Glomerular visceral epithelial cell (primary cell): ENCODE measurements at regions not wholly inside any gene's neighbourhood (a gene's known extent, or its start where the extent isn't known, plus 50 kb on each side); places are given as distances from the start of the nearest gene placed in this dataset.
A peak's percentile ranks its signal among the peaks of the same experiment; 100 is the strongest.

Experiments used
- DNase-seq: peaks from one replicate; pipeline ENCODE4 v3.0.0-alpha.2; 2016; ENCODE audit errors: extremely low spot score

DNA sequence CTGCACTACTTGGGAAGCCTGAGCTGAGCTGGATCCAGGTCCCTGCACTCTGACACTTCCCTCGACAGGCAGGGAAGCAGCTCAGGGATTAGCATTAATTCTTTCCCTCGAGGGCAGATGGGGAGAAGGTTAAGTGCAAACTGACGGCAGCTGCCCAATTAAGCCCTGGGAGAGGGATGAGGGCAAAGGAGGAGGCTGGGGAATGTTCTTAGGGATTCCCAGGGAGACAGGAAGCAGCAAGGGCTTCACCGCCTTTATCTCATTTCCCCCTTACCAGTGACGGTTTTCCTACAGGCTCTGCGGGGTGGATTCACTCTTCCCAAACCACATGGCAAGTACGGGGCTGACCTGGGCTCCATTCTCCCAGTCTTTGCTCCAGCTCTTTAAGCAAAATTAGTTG is 519.0 kb upstream of the PROK2 start:
- DNase-seq = no peak

DNA sequence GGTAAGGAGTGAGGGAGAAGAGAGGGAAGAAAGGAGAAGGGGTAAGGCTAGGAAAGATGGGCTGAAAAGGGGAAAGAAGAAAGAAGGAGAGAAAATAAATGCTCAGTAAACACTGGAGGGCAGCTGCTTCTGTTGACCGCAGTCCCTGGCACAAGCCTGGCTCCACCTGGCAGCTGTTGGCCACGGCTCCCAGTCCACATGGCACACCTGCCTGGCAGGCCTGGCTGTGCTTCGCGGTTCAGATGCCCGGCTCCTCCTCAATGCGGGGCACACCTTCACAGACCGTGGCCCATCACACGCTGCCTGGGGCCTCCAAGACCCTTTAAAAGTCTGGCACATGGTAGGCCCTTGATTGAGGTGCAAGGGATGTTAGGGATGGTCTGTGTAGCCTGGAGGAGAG is 516.8 kb upstream of the PROK2 start:
- no peak for DNase-seq

DNA sequence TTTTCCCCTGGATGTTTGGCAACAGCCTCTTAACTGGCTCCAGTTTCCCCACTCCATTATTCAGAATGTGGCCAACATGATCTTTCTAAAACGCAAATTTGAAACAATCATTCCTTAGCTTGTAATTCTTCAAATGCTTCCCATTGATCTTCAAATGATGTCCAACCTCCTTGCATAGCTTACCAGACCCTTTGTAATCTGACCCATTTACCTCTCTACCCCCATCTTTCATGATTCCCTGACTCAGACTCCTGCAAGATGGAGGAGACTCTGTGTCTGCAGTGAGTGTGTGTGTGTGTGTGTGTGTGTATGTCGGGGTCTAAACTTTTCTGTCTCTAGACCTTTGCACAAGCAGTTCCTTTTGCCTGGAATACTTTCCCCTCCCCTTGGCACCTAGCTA is 515.7 kb upstream of the PROK2 start:
- DNase-seq = no peak

DNA sequence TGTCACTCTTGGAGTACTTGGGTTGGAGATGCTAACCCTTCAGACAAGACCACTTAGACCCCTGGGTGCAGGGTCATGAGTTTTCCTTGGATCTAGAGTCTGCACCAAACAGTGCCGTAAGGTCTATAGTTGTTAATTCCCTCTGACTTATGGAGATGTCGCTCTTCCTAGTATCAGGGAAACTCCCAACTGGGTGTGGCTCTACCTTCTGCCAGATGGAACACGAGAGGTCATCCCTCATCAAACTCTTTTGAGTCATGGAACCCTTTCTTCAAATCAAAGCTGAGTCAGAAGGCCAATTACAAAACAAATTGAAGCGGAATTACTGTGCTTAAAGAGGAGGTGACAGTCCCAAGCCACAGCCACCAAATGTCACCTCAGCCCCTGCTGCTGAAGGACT is 514.9 kb upstream of the PROK2 start:
- DNase-seq = no peak

DNA sequence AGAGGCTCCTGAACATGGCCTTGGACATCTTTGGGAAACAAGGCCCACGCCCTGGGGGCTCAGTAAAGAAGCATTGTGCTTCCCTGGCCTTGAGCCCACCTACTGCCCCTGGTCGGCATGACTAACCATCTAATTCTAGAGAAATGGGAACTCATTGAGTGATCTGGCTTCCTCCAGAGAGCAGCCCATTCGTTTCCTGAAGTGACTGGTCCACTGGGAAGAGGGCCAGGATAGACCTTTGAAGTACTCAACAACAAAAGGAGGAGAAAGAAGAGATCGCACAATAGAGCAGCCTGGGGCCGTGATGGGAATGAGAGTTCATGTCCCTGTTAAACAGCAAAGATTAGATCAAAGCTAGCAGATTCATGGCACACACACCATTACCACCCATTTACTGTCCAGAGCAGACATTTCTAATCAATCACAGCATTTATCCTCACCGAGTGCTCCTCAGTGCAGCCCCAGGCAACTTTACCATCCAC is 514.4 kb upstream of the PROK2 start:
- DNase-seq = no peak

DNA sequence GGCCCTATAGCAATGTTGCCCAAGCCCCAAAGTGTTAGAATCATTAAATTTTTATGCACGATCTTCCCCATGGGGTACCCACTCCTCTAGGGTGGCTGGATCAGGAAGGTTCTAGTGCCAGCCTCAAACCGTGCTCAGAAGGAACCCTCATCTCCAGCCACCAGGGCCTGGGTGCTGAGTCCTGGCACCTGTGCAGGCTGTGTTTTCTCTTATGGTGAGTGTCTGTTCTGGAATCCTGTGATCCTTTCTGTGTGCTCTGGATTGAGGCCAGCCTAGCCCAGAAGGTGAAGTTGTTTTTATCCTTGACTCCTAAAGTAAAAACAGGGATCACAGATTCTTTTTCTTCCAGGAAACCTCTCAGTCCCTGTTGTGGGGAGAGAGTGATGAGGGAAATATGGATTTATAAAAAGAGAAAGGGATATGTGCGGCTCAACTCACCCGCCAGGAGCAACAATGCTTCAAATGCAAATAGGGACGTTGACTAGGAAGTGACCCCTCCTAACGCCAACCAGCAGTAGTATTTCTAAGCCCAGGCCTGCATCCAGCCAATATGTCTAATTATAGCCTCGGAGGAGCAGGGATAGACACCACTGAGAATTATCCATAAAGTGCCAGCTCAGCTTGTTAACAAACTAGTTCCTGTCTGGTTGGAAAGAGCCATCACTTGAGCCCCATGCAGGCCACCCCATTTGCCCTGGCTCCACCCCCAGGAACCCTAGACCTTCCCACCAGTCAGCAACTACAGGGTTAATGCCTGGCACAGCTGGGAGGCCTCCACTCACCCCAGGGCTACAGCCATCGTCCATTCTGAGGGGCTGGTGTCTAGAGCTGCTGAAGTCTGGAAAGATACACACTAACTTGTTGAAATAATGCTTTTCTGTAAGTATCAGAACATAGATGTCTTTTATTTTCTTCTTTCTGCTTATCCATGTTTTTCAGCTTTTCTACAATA is 513.5 kb upstream of the PROK2 start:
- no peak for DNase-seq

DNA sequence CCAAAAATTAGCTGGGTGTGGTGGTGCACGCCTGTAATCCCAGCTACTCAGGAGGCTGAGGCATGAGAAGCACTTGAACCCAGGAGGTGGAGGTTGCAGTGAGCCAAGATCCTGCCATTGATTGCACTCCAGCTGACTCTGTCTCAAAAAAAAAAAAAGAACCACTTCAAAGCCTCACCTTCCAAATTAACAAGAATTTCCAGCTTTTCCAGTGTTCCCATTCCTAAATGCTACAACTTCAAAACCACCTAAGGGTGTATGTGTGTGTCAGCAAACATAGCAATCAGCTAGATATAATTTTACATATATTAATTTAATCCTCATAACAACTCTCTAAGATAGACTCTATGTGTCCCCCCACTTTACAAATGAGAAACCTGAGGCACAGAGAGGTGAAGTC is 512.5 kb upstream of the PROK2 start:
- DNase-seq = no peak

DNA sequence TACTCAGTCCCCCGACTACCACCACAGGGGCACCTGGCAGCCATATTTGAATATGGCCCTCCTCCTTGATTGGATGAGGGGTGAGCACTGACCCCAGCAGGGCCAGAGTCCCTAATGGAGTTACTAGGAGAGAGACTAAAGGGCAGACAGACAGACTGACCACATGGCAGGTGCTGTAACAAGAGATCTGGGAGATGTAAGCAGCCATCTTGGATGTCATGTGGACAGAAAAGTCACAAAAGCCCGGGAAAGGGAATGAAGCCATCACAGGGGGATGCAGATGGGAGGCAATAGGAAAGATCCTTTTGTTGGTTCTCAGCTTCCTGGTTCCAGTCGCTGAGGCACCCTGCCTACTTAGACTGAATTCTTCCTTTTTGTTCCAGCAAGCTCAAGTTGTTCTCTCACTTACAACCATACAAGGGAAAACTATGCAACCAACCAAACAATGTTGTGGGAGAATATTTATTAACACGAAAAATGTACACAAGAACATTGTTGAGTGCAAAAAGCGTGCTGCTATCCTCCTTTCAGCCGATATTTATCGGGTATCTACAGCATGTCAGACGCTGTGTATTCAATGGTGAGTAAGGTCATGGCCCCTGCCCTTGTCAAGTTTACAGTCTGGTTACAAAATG is 511.6 kb upstream of the PROK2 start:
- no peak for DNase-seq

DNA sequence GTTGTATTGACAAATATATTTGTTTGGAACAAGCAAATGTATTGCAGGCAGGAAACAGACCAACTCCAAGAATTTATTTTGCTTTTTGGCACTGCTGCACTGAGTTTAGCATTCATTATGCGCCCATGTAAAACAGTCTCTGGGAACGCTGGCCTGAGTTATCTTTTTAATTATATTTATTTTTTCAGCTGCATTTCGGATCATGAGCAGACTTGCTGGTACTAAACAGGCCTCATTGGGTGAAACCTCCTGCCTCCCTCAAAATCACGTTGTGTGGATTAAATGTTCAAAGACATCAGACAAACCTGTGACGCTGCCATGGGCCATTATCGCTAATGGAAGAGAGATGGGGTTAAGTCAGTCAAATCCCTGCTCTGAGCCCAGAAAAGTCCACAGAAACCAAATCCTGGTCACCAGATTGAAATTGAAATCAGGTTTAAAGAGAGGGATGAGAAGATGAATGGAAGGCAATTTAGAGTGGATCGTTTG is 511.1 kb upstream of the PROK2 start:
- DNase-seq = no peak

DNA sequence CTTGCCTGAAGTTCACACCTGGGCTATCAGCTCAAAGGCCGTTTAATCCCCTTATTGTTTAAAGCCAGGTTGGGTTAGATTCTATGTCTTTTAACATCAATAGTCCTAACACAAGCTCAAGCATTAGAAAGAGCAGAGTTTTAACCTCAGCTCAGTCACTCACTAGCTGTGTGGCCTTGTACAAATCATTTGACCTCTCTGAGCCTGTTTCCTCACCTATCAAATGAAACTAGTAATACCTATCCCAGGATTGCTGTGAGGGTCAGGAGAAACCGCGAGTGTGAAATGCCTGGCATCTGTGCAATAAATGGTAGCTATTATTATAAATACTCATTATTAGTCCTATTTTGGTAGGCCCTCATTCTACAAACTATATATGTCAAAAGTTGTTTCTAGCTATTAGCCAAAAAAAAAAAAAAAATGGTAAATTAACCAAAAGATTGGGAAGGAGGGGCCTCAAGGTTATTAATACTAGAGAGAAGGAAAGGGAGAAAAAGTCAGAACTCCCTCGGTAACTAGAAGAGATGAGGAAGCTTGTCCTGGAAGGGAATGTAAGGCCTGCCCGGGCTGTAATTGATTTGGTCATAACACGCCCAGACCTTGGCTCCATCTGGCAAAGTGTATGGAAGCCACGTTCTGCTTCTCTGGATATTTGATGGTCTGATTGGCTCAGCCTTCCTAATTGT is 510.5 kb upstream of the PROK2 start:
- no peak for DNase-seq

DNA sequence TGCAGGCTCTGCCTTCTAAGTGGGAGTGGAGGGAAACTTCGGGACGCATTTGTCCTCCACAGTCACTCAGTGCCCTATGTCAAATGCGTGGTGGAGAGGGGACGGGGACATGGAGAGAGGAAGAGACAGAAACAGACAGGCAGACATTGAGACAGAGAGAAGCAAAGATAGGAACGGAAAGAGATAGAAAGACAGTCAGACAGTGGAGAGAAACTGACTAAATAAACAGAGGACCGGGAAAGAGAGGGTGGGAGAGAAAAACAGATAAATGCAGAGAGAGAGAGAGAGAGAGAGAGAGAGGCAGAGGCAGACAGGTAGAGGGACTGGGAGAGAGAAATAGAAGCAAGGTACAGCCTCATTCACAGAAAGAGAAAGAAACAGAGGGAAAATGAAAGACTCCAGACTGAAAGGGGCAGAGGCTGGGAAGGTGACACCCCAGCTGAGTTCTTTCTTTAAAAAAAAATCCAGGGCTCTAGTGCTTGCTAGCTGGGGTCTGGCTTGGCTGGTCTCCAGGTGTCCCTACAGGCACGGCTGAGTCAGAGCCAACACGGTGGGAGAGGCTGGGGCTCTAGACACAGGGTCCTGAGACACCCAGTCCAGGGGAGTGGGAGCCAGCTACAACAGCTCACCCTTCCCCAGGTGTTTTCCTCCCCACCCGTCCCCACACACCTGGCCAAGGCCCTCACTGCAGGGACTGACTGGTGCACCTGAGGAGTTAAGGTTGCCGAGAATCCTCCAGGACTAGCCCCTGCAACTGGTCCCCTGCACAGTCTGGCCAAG is 506.1 kb upstream of the PROK2 start:
- no peak for DNase-seq

DNA sequence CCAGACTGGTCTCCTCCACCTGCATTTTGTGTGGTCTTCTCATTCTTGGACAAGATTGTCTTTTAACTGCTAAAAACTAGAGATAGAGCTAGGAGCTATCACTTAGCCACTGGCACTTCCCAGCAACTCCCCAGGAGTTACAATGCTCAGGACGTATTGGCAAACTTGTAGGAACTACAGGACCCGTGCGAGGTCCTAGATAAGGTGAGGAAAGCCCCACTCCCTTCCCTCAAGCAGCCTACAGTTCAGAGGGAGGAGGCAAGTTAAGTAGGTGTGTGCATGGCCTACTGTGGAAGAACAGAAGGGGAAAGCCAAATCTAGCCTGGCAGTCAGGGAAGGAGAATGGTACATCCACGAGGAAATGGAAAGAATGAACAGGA is 504.7 kb upstream of the PROK2 start:
- DNase-seq = no peak

DNA sequence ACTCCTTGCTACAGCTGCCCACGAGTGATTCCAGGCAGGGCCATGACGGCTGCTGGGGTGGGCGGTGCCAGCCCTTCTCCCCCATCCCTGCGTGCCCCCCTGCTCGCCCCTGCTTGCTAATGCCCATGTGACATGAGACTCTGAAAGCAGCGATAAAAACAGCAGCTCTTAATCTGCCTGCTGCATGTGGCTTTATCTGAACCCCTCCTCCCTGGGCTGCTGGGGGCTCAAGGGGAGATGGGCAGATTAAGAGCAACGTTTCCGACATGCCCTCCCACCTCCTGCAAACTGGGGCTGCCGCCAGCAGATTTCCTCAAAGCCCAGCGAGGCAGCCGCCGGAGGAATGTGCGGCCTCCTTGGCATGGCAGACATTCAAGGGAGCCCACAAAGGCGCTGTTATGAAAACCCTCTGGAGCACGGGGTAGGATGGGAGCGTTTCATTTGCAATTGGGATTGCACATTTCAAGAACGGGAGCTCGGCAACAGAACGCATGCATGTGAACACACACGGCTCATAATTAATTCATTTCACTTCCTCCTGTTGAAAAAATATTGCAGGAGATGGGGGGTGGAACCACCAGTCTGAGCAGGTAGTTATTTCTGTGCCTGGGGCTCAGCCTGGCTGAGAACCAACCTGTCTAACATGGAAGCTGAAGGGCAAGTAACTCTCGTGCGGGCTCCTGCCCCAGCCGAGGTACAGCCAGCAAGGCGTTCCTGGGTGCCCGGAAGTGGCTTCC is 504.2 kb upstream of the PROK2 start:
- DNase-seq = peak; percentile 33

DNA sequence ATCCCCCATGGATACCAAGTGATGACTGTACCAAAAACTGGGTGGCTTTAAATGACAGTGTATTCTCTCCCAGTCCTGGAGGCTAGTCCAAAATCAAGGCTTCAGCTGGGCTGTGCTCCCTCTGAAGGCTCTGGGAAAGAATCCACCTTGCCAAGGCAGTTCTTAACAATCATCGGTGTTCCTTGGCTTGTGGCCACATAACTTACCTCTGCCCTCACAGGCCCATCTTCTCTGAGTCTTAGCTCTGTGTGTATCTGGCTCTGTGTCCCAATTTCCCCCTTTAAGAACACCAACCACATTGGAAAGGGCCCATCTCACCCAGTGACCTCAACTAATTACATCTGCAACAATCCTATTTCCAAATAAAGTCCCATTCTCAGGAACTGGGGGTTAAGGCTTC is 503.0 kb upstream of the PROK2 start:
- DNase-seq = no peak

DNA sequence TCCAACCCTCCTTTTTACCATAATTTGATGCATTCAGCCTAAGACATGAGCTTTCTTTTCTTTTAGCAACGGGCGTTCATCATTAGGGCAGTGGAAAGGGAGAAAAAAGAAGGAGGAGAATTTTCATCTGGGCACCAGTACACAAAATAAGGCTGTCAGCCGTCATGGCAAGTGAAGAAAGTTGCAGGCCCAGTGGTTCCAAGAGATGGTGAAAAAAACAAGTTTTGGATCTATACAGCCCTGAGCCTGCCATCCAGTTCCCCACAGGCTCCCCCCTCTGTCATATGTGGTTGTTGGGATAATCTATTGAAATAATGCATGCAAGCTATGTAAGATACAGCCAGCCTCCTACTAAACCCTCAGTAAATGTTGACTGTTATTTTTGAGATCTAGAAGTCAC is 500.6 kb upstream of the PROK2 start:
- no peak for DNase-seq

DNA sequence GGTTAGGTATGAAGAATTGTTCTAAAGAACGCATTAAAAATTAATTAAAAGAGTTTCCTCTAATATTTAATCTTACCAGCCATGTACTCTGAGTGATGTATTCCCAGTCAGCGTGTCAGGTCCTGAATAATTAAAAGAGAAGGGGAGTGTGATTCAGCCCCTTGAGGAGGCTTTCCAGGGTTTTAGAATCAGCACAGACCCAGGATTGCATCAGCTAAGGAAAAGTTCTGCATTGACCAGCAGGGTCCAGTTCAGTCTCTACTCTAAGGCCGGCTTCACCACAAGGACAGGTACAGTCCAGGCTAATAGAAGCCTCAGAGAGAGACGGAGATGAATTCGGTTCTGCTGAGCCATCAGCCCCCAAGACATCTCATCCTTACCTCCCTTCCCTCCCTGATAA is 499.5 kb upstream of the PROK2 start:
- DNase-seq = no peak

DNA sequence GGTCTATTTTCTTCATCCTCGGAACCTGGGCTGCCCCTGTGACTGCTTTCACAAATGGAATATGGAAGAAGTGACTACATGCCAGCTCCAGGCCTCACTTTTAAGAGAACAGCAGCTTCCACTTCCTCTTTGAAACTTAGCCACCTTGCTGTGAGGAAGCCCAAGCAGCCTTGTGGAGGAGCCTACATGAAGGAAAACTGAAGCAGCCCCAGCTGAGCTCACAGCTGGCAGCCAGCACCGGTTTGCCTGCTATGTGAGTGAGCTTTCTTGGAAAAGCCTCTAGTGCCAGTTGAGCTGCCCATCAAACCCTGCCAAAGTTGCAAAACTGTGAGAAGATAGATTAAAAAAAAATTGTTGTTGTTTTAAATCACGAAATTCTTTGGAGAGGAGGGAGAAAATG is 498.0 kb upstream of the PROK2 start:
- no peak for DNase-seq

DNA sequence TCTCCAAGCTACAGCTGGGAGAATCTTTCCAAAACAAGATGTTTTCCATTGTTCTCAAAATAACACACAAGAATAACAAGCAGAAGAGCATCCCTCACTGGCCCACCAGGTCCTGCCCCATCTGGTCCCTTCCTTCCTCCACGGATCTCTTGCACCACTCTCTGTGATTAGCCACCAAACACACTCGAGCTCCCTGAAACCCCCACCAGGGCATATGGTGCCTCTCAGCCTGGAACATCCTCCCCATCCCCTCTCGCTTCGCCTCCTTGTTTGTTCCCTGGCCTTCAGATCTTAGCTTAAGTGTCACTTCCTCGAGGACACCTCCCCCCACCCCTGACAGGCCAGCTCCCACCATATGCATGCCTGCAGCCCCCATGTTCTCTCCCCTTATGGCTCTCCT is 496.6 kb upstream of the PROK2 start:
- DNase-seq = no peak

DNA sequence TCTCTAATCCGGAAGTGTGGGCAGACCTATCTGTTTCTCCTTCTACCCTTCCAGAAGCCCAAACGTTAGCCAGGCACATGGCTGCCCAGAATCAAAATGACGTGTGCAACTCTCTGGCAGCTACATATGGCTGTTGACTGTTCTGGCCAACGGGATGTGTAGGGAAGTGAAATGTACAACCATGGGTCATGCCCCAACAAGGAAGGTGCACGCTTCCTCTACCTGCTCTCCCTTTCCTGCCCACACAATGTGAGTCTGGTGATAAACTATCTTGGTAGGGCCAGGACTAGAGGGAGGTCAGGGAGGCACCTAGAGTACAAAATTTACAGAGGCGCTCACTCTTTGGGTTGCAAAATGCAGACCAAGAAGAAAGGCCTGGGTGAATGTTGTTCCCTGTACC is 495.9 kb upstream of the PROK2 start:
- DNase-seq = no peak

DNA sequence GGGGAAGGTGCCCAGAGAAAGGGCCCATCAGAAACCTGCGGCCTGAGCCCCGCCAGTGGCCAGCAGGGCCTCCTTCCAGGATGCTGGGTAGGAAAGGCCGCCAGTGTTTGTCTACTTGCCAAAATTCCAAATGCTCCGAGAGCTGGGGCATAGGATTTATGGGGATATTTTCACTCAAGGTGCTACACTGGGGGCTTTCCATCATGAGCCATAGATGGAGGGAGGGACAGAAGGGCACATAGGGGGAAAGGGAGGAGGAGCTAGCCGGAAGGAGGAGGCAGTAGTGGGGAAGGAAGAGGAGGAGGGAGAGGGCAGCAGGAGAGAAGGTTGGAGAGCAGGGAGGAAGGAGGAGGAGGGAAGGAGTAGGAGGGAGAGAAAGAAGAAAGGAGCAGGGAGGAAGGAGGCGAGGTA is 494.7 kb upstream of the PROK2 start:
- DNase-seq = no peak

DNA sequence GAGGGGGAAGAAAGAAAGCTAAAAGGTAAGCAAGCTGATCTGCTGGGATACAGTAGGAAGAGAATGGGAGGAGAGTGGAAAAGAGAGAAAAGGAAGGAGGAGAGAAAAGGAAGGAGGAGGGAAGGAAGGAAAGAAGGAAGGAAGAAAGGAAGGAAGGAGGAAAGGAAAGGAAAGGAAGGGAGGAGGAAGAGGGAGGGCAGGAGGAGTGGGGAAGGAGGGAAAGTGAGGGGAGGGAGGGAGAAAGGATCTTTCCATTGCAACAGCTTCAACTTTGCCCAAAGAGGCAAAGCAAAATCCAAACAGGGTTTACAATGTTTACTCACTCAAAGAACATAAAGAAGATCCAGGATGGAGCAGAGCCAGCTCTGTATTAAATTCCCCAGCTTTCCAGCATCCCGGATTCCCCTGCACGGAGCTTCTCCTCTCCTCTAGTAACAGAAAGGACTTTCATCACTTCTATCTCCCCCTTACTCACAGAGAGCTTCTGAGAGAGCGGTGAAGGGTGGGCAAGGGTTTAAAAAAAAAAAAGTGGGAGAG is 494.2 kb upstream of the PROK2 start:
- DNase-seq = no peak
